ENCODE measurements at regions not wholly inside any gene's neighbourhood (a gene's known extent, or its start where the extent isn't known, plus 50 kb on each side); places are given as distances from the start of the nearest gene placed in this dataset.

DNA sequence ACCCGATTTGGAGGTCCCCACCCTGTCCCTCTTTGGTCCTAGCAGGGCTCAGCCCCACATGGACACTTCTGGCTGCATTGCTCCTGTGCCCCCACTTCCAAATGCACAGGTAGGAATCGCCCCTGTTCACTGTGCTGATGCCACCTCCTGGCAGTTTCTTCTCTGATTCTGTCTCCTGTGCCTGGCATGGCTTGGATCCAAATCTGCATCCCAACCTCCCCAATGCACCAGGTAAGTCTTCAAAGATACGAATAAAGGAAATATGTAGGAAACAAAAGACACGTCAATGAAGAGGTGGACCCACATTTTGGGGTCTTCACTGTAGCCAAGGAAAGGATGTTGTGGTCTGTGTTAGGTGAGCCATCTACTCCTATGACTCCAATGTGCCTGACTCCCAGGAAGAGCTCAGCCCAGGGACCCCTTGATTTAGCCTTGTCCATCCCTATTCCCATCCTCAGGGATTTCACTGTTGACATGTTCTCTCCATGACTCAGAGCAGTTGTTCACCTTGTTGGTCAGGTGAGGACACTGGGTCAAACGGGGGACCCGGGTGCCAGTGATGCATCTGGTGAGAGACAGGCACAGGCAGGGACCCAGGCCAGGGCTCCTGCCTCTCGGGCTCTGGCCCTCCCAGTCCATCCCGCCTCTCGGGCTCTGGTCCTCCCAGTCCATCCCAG, 341.8 kb downstream of the CXCL12 start:
- TF ChIP-seq, protein P1, sequence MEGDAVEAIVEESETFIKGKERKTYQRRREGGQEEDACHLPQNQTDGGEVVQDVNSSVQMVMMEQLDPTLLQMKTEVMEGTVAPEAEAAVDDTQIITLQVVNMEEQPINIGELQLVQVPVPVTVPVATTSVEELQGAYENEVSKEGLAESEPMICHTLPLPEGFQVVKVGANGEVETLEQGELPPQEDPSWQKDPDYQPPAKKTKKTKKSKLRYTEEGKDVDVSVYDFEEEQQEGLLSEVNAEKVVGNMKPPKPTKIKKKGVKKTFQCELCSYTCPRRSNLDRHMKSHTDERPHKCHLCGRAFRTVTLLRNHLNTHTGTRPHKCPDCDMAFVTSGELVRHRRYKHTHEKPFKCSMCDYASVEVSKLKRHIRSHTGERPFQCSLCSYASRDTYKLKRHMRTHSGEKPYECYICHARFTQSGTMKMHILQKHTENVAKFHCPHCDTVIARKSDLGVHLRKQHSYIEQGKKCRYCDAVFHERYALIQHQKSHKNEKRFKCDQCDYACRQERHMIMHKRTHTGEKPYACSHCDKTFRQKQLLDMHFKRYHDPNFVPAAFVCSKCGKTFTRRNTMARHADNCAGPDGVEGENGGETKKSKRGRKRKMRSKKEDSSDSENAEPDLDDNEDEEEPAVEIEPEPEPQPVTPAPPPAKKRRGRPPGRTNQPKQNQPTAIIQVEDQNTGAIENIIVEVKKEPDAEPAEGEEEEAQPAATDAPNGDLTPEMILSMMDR (IDR thresholded peaks at IDR 0.05), result no peak
- TF ChIP-seq EP300 (IDR thresholded peaks at IDR 0.05), result no peak

Measured in tibial nerve (tissue), 4 donors.